B cell (primary cell): ENCODE measurements at regions not wholly inside any gene's neighbourhood (a gene's known extent, or its start where the extent isn't known, plus 50 kb on each side); places are given as distances from the start of the nearest gene placed in this dataset.

Source experiments
- ATAC-seq: fragments of 200-7000 bp; cut with Tn5 transposase; one replicate; pipeline ENCODE4 v1.10.0; 2021; ENCODE audit warnings: low read depth, mild to moderate bottlenecking, moderate number of reproducible peaks, moderate library complexity
- CTCF ChIA-PET: fragments of 350-600 bp; sonication (Branson Sonifier 250); formaldehyde crosslinking; loops from one replicate; lab custom pipeline; 2021; ENCODE audit warnings: antibody characterized with exemption, inconsistent platforms; lab: Charles Lee
- POLR2A ChIA-PET: fragments of 350-600 bp; sonication (Branson Sonifier 250); formaldehyde crosslinking; loops from one replicate; lab custom pipeline; 2021; ENCODE audit warnings: antibody characterized with exemption; lab: Charles Lee
- DNase-seq: peaks from one replicate; pipeline ENCODE4 v3.0.0; 2013
- H2AFZ ChIP-seq: 2 replicates; pipeline ENCODE4 v1.6.1; 2012; ENCODE audit warnings: mild to moderate bottlenecking, low read depth, low read length; ENCODE audit not compliant: insufficient read depth, poor library complexity, severe bottlenecking
- H3K27ac ChIP-seq, 2 donors: 1 replicate in 1 of 2; 2 replicates in 1 of 2; pipeline ENCODE4 v1.5.1; 2012 to 2013; ENCODE audit warnings: low read length in 2 of 2, mild to moderate bottlenecking in 2 of 2, moderate library complexity in 1 of 2
- H3K27me3 ChIP-seq, 4 experiments: fragments of 200-600 bp in 1 of 4; sonication (generic) in 1 of 4; replicated peaks in 1 of 4; 1 replicate in 2 of 4; 2 replicates in 2 of 4; pipeline versions ENCODE4 v1.6.1 to v1.7.0; 2013 to 2016; ENCODE audit warnings: low read length in 3 of 4, mild to moderate bottlenecking in 2 of 4, mixed read lengths in 1 of 4, moderate library complexity in 1 of 4; ENCODE audit not compliant: insufficient read depth in 4 of 4, control insufficient read depth in 3 of 4; ENCODE audit errors: control extremely low read depth in 1 of 4
- H3K36me3 ChIP-seq, 2 experiments: replicated peaks in 1 of 2; 1 replicate in 1 of 2; 2 replicates in 1 of 2; pipeline versions ENCODE4 v1.6.1 to v1.7.1; 2013; ENCODE audit warnings: low read length in 1 of 2; ENCODE audit not compliant: insufficient read depth in 2 of 2, control insufficient read depth in 1 of 2; ENCODE audit errors: control extremely low read depth in 1 of 2, extremely low read depth in 1 of 2
- H3K4me1 ChIP-seq, 2 donors: fragments of 200-600 bp in 1 of 2; sonication (generic) in 1 of 2; 1 replicate in 1 of 2; 2 replicates in 1 of 2; pipeline versions ENCODE4 v1.5.1 to v1.6.1; 2013 to 2017; ENCODE audit warnings: low read length in 2 of 2; ENCODE audit not compliant: control insufficient read depth in 2 of 2, insufficient read depth in 2 of 2
- H3K4me2 ChIP-seq: replicated peaks from 2 replicates; pipeline ENCODE3; 2012; ENCODE audit warnings: mild to moderate bottlenecking, low read depth, low read length; ENCODE audit not compliant: poor library complexity, severe bottlenecking
- H3K4me3 ChIP-seq, 5 experiments: fragments of 200-600 bp in 1 of 5; sonication (generic) in 1 of 5; 1 replicate in 3 of 5; 2 replicates in 2 of 5; pipeline versions ENCODE4 v1.5.1 to v1.7.0; 2011 to 2016; ENCODE audit warnings: low read length in 4 of 5, mild to moderate bottlenecking in 4 of 5, low read depth in 2 of 5, control low read depth in 1 of 5, moderate library complexity in 1 of 5; ENCODE audit not compliant: insufficient read depth in 1 of 5; ENCODE audit errors: control extremely low read depth in 1 of 5, extremely low read depth in 1 of 5
- H3K79me2 ChIP-seq: fragments of 200-600 bp; sonication (generic); one replicate; pipeline ENCODE4 v1.6.0; 2016; ENCODE audit warnings: low read length; ENCODE audit not compliant: control insufficient read depth, insufficient read depth
- H3K9ac ChIP-seq: fragments of 200-600 bp; sonication (generic); 2 replicates; pipeline ENCODE4 v1.6.1; 2017; ENCODE audit warnings: mild to moderate bottlenecking, low read length, moderate library complexity
- H3K9me3 ChIP-seq, 3 donors: one replicate each; pipeline versions ENCODE4 v1.6.1 to v1.7.1; 2013; ENCODE audit warnings: low read length in 2 of 3; ENCODE audit not compliant: control insufficient read depth in 2 of 3, insufficient read depth in 1 of 3; ENCODE audit errors: control extremely low read depth in 1 of 3
- H4K20me1 ChIP-seq: 2 replicates; pipeline ENCODE4 v1.6.0; 2012; ENCODE audit warnings: mild to moderate bottlenecking, low read length; ENCODE audit not compliant: insufficient read depth, control insufficient read depth, poor library complexity, severe bottlenecking
- H3K27ac Mint-ChIP-seq: one replicate; pipeline ENCODE4 v1.8.0; 2021; ENCODE audit warnings: mixed read lengths
- H3K27me3 Mint-ChIP-seq: one replicate; pipeline ENCODE4 v1.8.0; 2021; ENCODE audit warnings: mixed read lengths
- H3K4me1 Mint-ChIP-seq: one replicate; pipeline ENCODE4 v1.8.0; 2021; ENCODE audit warnings: mixed read lengths
- H3K4me3 Mint-ChIP-seq: one replicate; pipeline ENCODE4 v1.8.0; 2021; ENCODE audit warnings: mixed read lengths
- H3K9me3 Mint-ChIP-seq: one replicate; pipeline ENCODE4 v1.8.0; 2022; ENCODE audit warnings: mixed read lengths; ENCODE audit not compliant: insufficient read depth
- EZH2 ChIP-seq: IDR thresholded peaks from 2 replicates; pipeline ENCODE4 v1.6.1; 2012; ENCODE audit warnings: borderline replicate concordance, low read depth, mild to moderate bottlenecking, moderate library complexity, low read length; ENCODE audit not compliant: insufficient read depth, poor library complexity, severe bottlenecking
- WGBS: methylation state at CpG from one replicate; pipeline ENCODE4 v1.1.5; 2013; ENCODE audit warnings: missing lambda C conversion rate; ENCODE audit not compliant: insufficient coverage; 5-methylcytosine and 5-hydroxymethylcytosine counted together
- intact Hi-C: fragments of 100-400 bp; cut with micrococcal nuclease; formaldehyde crosslinking; loops from one replicate; pipeline ENCODE4 v1.10.0; 2022
- TF ChIP-seq, protein P1 (sequence below): fragments of 200-600 bp; IDR thresholded peaks from one replicate; pipeline ENCODE4 v1.8.0; 2022; ENCODE audit warnings: antibody characterized with exemption, mild to moderate bottlenecking

DNA sequence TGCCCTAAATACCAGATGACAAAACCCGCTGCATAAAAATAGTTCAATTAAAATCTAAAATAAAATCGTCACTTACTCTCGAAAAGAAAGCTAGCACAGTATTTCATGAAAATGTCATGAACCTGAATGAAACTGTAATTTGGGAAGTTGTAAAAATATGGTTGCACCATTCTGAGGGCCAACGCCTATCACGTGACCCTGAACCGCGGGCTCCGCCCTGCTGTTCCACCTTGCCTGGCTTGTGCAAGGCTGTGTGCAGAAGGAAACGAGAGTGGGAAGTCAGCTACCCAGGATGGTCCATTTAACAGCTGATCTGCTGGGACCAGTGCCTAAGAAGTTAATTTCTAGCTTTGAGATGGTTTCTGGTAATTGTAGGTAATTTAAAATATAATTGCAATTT lies 91.7 kb upstream of the BMP4 start:
- no peak overlapping the region for H3K4me3 Mint-ChIP-seq
- no peak overlapping the region for H3K4me3 ChIP-seq
- no peak overlapping the region for H3K27ac Mint-ChIP-seq
- ChIA-PET POLR2A (no interaction called here), CTCF (no interaction called here)
- no peak overlapping the region for H3K27ac ChIP-seq
- no peaks in the 10 kb centered on the region for H3K4me1 Mint-ChIP-seq
- no peaks in the 10 kb centered on the region for H3K79me2 ChIP-seq
- DNase-seq, result no peak
- H3K9me3 Mint-ChIP-seq, result no peaks in the 10 kb centered on the region
- no peaks in the 10 kb centered on the region for H3K27me3 Mint-ChIP-seq
- H3K27me3 ChIP-seq, result no peaks in the 10 kb centered on the region
- no peaks in the 10 kb centered on the region for H3K36me3 ChIP-seq
- H3K9ac ChIP-seq, result no peak overlapping the region
- TF ChIP-seq, protein P1, sequence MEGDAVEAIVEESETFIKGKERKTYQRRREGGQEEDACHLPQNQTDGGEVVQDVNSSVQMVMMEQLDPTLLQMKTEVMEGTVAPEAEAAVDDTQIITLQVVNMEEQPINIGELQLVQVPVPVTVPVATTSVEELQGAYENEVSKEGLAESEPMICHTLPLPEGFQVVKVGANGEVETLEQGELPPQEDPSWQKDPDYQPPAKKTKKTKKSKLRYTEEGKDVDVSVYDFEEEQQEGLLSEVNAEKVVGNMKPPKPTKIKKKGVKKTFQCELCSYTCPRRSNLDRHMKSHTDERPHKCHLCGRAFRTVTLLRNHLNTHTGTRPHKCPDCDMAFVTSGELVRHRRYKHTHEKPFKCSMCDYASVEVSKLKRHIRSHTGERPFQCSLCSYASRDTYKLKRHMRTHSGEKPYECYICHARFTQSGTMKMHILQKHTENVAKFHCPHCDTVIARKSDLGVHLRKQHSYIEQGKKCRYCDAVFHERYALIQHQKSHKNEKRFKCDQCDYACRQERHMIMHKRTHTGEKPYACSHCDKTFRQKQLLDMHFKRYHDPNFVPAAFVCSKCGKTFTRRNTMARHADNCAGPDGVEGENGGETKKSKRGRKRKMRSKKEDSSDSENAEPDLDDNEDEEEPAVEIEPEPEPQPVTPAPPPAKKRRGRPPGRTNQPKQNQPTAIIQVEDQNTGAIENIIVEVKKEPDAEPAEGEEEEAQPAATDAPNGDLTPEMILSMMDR, result no peak
- TF ChIP-seq EZH2, result no peak
- H3K4me1 ChIP-seq, result no peaks in the 10 kb centered on the region
- intact Hi-C loops, result no loop called here
- no peak for ATAC-seq
- H4K20me1 ChIP-seq, result no peaks in the 10 kb centered on the region
- H3K9me3 ChIP-seq, result no peaks in the 10 kb centered on the region
- WGBS, result 90% methylated on average over 6 of the region's 9 CpGs
- no peak overlapping the region for H2AFZ ChIP-seq
- no peak overlapping the region for H3K4me2 ChIP-seq

DNA sequence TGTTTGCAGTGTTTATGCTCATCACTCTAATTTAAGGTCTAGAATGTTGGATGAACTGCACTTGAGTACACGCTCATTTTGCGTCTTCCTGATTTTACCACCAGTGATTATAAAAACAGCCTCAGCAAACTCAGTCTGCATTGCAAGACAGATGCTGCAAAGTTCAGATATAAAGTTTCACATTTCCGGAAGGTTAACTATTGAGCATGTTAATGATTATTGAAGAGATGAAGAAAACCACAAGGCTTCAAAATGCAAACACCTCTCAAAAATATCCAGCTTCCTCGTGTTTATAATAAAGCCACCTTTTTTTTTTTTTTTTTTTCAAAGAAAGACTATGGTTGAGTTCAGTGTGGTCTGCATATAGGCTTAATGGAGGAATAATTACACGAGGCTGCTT lies 92.1 kb upstream of the BMP4 start:
- intact Hi-C loops, result no loop called here
- Mint-ChIP-seq H3K4me3 (no peak overlapping the region), H3K4me1 (no peaks in the 10 kb centered on the region), H3K9me3 (no peaks in the 10 kb centered on the region), H3K27me3 (no peaks in the 10 kb centered on the region), H3K27ac (no peak overlapping the region)
- Histone ChIP-seq H2AFZ (no peak overlapping the region), H4K20me1 (no peaks in the 10 kb centered on the region), H3K4me3 (no peak overlapping the region), H3K4me2 (no peak overlapping the region), H3K27ac (no peak overlapping the region), H3K4me1 (no peaks in the 10 kb centered on the region), H3K36me3 (no peaks in the 10 kb centered on the region), H3K79me2 (no peaks in the 10 kb centered on the region), H3K9me3 (no peaks in the 10 kb centered on the region), H3K9ac (no peak overlapping the region), H3K27me3 (no peaks in the 10 kb centered on the region)
- DNase-seq (no peak), ATAC-seq (no peak)
- CTCF ChIA-PET, result no interaction called here
- POLR2A ChIA-PET, result no interaction called here
- TF ChIP-seq, protein P1, result no peak
- no peak for TF ChIP-seq EZH2
- WGBS, result no CpG with 5 or more reads among the region's 5 CpGs
